ENCODE measurements at regions not wholly inside any gene's neighbourhood (a gene's known extent, or its start where the extent isn't known, plus 50 kb on each side); places are given as distances from the start of the nearest gene placed in this dataset.

- TF ChIP-seq ZFX (IDR thresholded peaks at IDR 0.05), result no peak
- no peak for TF ChIP-seq CTCF (conservative IDR thresholded peaks at IDR 0.05)
Observed at GRCh38 chr15:94059013-94059587, 172.3 kb upstream of the MCTP2 start.

DNA sequence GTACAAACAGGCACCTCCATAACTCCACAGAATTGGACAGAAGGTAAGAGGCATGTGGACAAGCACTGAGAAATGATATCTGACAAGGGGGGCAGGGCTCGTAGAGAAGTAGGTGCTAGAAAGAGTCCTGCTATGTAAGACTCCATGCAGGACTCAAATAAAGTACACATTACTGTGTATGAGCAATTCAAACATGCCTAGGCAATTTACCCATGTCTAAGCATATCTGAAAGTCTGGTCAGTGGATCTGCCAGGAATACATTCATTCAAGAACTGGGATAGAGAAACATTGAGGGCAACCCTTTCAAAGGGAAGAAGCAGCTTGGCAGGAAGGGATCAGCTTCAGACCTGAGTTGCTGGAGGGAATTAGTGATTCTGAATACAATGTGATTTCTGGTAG is 174.1 kb upstream of the MCTP2 start:
- no peak for TF ChIP-seq ZFX (IDR thresholded peaks at IDR 0.05)
- no peak overlapping the region for H3K27ac ChIP-seq

More at GRCh38 chr15:94059013-94059587, 172.3 kb upstream of the MCTP2 start:
- H3K27ac ChIP-seq, result no peak overlapping the region

- TF ChIP-seq ZFX (IDR thresholded peaks at IDR 0.05), result no peak
- no peak for TF ChIP-seq CTCF (conservative IDR thresholded peaks at IDR 0.05)
- no peak overlapping the region for H3K27ac ChIP-seq
Observed at GRCh38 chr15:94056314-94056713, 175.0 kb upstream of the MCTP2 start.

DNA sequence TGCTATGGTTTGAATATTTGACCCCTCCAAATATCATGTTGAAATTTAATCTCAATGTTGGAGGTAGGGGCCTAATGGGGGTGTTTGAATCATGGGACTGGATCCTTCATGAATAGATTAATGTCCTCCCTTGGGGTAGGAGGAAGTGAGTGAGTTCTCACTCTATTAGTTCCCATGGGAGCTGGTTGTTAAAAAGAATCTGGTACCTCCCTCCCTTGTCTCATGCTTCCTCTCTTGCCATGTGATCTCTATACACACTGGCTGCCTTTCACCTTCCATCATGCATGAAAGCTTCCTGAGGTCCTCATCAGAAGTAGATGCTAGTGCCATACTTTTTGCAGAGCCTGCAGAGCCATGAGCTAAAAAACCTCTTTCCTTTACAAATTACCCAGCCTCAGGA is 177.7 kb upstream of the MCTP2 start:
- H3K27ac ChIP-seq, result no peak overlapping the region
- TF ChIP-seq CTCF (conservative IDR thresholded peaks at IDR 0.05) (no peak), ZFX (IDR thresholded peaks at IDR 0.05) (no peak)

GRCh38 chr15:94052711-94053110 is 178.7 kb upstream of the MCTP2 start:
- no peak overlapping the region for H3K27ac ChIP-seq
- TF ChIP-seq ZFX (IDR thresholded peaks at IDR 0.05) (no peak), CTCF (conservative IDR thresholded peaks at IDR 0.05) (no peak)

DNA sequence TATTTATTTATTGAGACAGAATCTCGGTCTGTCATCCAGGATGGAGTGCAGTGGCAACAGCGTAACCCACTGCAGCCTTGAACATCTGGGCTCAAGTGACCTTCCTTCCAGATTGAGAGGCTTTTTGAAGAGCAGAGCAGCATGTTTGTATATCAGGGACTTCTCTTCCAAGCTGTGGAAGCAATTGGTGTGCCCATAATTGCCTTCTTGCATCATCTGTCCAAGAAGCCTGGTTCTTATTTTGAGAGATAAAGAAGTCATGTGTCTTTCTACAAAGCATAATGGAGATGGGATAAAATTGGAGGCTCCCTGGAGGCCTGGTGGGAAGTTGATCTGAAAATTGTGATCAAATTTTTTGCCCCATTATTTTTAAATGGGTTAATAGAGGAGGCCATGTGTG is 183.8 kb upstream of the MCTP2 start:
- H3K27ac ChIP-seq, result no peak overlapping the region
- no peak for TF ChIP-seq CTCF (conservative IDR thresholded peaks at IDR 0.05)
- TF ChIP-seq ZFX (IDR thresholded peaks at IDR 0.05), result no peak

DNA sequence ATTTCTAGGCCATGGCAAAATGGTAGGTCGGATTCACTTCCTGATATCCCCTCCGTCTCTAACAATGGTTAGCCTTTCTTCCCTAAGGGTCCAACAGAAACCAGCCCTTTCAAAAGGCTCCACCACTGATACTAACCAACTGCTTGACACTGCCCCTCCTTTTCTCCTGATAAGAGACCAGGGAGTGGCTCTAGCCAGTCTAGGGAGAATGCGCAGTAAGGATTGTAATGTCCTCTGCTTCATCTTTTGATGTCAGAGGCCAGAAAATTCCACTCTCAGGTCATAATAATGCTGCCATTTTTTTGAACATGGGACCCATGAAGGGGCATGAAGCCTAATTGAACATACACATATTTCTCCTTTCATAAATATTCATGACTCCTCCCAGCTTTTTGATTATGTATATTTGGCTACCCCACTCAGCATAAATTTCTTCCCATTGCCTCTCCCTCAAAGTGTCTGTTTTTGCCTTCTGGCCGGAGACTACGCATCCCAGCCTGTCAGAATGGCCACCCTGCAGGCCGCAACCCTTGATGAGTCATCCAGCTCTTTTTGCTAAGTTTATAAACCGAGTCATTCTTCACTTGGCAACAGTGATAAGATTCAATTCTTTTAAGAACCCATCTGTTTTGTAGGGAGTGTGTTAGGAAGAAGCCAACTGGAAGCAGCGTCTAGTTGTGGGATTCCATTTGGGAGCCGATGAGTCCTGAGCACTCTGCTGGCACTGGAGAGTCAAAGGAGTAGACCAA is 189.0 kb upstream of the MCTP2 start:
- no peak overlapping the region for H3K27ac ChIP-seq
- TF ChIP-seq CTCF (conservative IDR thresholded peaks at IDR 0.05) (no peak), ZFX (IDR thresholded peaks at IDR 0.05) (no peak)

- TF ChIP-seq ZFX (IDR thresholded peaks at IDR 0.05) (no peak), CTCF (conservative IDR thresholded peaks at IDR 0.05) (no peak)
- no peak overlapping the region for H3K27ac ChIP-seq
Observed at GRCh38 chr15:94041746-94042145, 189.6 kb upstream of the MCTP2 start.

All from C4-2B (cell line).